Smooth muscle cell of the brain vasculature (primary cell): ENCODE measurements at regions not wholly inside any gene's neighbourhood (a gene's known extent, or its start where the extent isn't known, plus 50 kb on each side); places are given as distances from the start of the nearest gene placed in this dataset.
A peak's percentile ranks its signal among the peaks of the same experiment; 100 is the strongest.

ENCODE experiments used
- DNase-seq: peaks from one replicate; pipeline ENCODE4 v3.0.0-alpha.2; 2012; ENCODE audit warnings: low read depth, low spot score

DNA sequence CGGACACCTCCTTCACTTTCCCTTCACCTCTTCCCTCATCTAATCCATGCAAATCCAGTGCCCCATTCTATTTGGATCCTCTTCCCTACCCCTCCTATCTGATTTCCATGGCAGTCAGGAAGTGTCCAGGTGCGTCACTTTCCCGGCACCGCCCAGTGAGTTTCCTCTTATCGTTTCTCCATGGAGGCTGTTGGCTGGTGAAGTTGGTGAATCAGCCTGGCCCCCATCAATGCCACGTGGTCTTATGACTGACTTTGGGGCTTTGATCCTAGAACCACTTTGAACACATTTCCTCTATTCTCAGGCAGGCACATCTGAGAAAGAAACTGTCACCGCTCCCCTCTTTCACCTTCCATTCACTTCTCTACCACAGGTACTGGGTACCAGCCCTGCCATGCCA, 137.8 kb downstream of the CEP135 start:
- DNase-seq: no peak

- peak; percentile 28 for DNase-seq
Observed at GRCh38 chr4:56086073-56086541, 137.4 kb downstream of the CEP135 start.

DNA sequence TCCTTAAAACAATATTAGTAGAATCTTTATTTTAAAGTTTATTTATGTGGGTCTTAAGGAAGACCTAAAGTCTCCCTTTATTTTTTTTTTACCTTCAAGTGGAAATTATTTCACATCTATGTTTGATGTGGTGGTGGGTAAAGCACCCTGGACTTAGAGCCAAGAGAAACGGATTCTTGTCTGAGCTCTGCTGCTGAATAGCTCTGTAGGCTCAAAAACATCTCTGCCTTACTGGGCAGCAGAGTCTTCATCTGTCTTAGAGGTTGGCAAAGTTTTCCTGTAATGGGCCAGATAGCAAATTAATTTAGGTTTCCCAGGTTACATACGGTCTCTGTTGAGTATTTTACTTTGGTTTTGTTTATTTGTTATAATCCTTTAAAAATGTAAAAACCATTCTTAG, 136.5 kb downstream of the CEP135 start:
- no peak for DNase-seq

DNA sequence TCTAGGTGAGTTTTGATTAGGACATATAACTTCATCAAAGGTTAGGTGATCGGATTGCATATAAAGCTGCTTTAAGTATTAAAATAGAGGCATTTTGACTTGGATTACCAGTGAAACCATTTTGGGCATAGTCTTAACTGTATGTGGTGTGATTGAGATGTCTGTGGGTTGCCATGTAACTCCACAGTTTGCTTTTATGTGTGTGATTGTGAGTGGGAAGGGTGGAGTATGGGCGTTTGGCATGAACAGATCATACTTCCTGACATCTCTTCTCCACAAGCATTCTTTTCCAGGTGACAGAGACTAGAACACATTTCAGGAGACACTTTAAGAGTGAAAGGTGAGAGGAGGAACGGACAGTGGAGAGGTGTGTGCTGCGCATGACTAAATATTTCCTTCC, 136.1 kb downstream of the CEP135 start:
- DNase-seq: no peak
